ENCODE measurements at regions not wholly inside any gene's neighbourhood (a gene's known extent, or its start where the extent isn't known, plus 50 kb on each side); places are given as distances from the start of the nearest gene placed in this dataset.

DNA sequence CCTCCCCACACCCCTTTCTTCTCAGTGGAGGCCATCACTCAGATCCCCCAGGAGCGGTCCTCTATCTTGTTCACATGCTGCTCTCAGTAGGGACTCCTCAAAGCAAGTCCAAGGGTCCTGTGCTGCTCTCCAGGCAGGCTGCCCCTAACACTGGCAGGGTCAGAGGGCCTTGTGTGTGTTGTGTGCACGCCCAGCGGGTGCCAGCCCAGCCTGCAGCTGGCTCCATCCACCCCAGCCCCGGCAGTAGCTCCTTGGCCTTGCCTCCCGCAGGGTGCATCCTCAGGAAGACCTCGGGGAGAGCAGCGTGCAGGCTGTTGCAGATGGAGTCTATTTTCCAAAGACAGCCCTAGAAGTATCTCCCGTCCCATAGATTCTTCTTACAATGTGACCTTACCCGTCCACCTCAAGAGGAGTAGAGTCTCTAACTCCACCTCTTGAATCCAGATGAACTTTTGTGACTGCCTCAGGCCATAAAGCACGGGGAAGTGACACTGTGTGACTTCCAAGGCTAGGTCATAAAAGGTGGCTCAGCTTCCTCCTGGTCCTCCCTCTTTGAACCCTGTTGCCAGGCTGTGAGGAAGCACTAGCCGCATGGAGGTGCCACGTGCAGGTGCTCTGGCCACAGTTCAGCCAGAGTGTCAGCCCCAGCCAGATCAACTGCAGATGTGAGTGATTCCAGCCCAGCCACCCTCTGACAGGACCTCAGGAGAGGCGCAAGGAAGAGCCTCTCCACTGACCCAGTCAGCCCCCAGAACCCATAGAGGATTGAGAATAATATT is 531.6 kb downstream of the SHQ1 start:
- no peak for TF ChIP-seq POLR2A (IDR thresholded peaks at IDR 0.05)
- TF ChIP-seq, protein P1, sequence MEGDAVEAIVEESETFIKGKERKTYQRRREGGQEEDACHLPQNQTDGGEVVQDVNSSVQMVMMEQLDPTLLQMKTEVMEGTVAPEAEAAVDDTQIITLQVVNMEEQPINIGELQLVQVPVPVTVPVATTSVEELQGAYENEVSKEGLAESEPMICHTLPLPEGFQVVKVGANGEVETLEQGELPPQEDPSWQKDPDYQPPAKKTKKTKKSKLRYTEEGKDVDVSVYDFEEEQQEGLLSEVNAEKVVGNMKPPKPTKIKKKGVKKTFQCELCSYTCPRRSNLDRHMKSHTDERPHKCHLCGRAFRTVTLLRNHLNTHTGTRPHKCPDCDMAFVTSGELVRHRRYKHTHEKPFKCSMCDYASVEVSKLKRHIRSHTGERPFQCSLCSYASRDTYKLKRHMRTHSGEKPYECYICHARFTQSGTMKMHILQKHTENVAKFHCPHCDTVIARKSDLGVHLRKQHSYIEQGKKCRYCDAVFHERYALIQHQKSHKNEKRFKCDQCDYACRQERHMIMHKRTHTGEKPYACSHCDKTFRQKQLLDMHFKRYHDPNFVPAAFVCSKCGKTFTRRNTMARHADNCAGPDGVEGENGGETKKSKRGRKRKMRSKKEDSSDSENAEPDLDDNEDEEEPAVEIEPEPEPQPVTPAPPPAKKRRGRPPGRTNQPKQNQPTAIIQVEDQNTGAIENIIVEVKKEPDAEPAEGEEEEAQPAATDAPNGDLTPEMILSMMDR (IDR thresholded peaks at IDR 0.05) = no peak
